Erythroblast (primary cell): ENCODE measurements at regions not wholly inside any gene's neighbourhood (a gene's known extent, or its start where the extent isn't known, plus 50 kb on each side); places are given as distances from the start of the nearest gene placed in this dataset.

Experiments used
- DNase-seq, 2 experiments: peaks; one replicate each; lab custom pipeline; 2025; lab: John Stamatoyannopoulos, UW
- GATA1 ChIP-seq: IDR thresholded peaks from 2 replicates; pipeline ENCODE4 v1.6.1; 2011; ENCODE audit warnings: low read depth, mild to moderate bottlenecking, control low read depth, low read length, moderate library complexity
- POLR2A ChIP-seq: IDR thresholded peaks from 2 replicates; pipeline ENCODE4 v1.6.1; 2011; ENCODE audit warnings: mild to moderate bottlenecking, low read length

- TF ChIP-seq GATA1 (no peak), POLR2A (no peak)
Observed at GRCh38 chr10:61119573-61119972, 175.6 kb upstream of the RHOBTB1 start.

GRCh38 chr10:61115897-61116296 lies 171.9 kb upstream of the RHOBTB1 start:
- no peak for DNase-seq
- no peak for TF ChIP-seq POLR2A
- TF ChIP-seq GATA1, result no peak

More at GRCh38 chr10:61119573-61119972, 175.6 kb upstream of the RHOBTB1 start:
- DNase-seq, result no peak

GRCh38 chr10:61112771-61113170 lies 168.8 kb upstream of the RHOBTB1 start:
- DNase-seq, result no peak
- TF ChIP-seq GATA1, result no peak
- TF ChIP-seq POLR2A, result no peak

- no peak for TF ChIP-seq POLR2A
- TF ChIP-seq GATA1, result no peak
- no peak for DNase-seq
Observed at GRCh38 chr10:61110936-61111335, 167.0 kb upstream of the RHOBTB1 start.

DNA sequence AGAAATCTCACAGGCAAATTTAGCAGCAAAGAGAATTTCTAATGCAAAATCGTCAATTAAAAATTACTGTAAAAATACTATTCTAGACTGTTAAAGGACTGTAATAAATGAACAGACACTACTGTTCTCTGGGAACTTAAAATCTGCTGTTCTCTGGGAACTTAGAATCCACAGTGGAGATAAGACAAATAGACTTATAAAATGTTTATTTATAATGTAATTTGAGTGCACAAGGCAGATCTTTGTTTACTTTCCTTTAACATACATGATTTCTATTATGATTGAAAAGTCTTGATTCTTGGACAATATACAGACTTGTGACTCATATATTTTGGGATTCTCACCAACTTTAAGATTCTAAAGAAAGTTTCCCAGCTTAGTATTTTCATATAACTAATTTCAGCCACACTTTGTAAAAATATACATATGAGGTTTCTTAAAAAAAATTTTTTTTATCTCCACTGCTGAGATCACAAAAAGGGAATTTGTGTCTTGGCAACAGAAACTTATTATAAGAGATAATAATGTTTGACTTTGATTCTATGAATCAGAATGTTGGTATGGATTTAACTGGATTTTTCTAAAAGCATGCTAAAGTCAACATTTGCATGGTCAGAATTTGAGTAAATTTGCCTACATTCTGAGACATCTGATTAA lies 166.3 kb upstream of the RHOBTB1 start:
- no peak for DNase-seq
- TF ChIP-seq GATA1, result no peak
- no peak for TF ChIP-seq POLR2A

DNA sequence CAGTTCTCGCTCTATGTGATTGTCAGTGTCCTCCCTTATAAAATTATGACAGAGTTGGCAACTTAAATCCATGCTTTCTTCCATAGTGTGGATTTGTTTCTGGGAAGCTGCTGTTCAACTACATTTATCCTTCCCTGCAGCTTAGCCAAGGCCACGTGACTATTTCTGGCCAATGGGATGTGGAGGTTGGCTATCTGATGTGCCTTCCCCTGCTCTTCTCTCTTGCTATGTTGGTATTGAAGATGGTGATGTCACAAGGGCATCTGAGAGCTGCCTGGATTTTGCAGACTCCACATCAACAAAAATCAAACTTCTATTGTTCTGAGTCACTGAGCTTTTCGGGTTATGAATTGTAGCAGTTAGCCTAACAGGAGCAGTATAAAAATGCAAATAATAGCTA lies 164.9 kb upstream of the RHOBTB1 start:
- no peak for DNase-seq
- no peak for TF ChIP-seq GATA1
- TF ChIP-seq POLR2A, result no peak

DNA sequence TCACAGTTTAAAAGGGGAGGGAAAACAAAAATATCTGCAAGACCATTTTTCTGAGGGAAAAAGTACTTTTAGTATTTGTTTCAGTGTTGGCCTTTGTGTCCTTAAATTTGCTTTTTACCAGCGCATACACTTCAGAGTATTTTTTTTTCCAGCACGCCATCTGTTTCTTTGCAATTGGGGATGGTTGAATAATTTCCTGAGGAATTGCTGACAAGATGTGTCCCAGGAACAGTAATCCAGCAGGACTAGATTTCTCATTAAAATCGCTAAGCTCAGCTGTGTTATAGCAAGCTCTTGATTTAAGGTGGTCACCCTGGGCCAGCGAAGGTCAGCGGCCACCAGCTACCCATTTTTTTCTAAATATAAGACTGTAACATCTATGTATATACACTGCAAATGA lies 156.9 kb upstream of the RHOBTB1 start:
- DNase-seq, result no peak
- TF ChIP-seq POLR2A (no peak), GATA1 (no peak)

DNA sequence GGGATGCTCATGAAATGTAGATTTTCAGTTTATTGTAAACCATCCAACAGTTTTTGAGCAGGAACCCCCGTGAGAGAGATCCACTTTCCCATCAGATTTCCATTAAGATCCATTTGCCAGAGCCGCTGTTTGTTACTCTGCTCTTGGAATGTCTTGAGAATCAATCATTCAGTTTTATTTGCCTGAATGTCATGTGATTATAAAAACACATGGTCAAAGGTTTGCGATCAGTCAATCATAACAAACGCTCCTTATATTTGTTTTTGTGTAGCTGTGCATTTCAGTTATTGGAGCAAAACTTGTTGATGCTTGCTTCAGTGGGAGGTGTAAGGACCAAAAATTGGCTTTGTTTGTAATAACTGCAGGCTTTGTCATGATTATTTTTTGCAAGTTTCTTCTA lies 155.8 kb upstream of the RHOBTB1 start:
- DNase-seq, result no peak
- TF ChIP-seq GATA1 (no peak), POLR2A (no peak)

GRCh38 chr10:61098966-61099365 lies 155.0 kb upstream of the RHOBTB1 start:
- no peak for DNase-seq
- TF ChIP-seq POLR2A (no peak), GATA1 (no peak)

DNA sequence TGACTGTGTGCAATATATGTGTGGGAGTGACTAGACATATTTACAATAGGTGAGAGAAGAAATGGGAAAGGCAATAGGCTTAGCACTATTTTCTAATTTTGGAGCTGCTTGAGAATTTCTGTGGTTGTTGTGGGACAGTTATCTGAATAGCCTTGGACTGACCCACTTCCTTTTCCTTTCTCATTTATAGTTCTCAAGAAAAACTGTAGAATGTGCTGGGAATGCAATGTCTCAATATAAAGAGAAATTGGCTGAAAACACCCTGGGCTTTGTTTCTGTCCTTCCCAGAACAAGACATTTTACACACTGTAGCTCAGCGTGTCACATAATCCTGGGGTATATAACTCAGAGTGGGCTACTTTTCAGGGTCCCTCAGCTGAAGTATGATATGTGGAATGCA lies 153.0 kb upstream of the RHOBTB1 start:
- DNase-seq, result no peak
- TF ChIP-seq POLR2A, result no peak
- TF ChIP-seq GATA1, result no peak

GRCh38 chr10:61096056-61096455 lies 152.1 kb upstream of the RHOBTB1 start:
- no peak for DNase-seq
- TF ChIP-seq POLR2A, result no peak
- no peak for TF ChIP-seq GATA1

GRCh38 chr10:61091531-61091930 lies 147.5 kb upstream of the RHOBTB1 start:
- TF ChIP-seq GATA1 (no peak), POLR2A (no peak)
- no peak for DNase-seq

DNA sequence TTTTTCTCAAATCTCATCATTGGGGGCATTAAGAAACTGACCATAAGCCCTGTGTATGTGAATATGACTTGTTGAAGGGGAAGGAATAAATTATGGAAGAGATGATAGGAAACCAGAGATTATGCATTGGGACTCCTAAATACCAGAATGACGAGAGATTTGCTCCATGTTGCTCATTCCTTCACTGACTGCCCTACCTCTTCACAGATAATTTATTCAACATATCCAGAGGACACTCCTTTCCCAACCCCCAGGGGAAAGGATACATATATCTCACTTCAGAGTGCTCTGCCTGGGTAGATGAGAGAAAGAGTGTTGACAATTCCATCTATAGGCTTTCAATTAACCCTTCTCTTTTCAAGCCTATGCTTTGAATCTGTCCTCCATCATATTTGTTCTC lies 145.3 kb upstream of the RHOBTB1 start:
- DNase-seq, result no peak
- TF ChIP-seq POLR2A (no peak), GATA1 (no peak)

DNA sequence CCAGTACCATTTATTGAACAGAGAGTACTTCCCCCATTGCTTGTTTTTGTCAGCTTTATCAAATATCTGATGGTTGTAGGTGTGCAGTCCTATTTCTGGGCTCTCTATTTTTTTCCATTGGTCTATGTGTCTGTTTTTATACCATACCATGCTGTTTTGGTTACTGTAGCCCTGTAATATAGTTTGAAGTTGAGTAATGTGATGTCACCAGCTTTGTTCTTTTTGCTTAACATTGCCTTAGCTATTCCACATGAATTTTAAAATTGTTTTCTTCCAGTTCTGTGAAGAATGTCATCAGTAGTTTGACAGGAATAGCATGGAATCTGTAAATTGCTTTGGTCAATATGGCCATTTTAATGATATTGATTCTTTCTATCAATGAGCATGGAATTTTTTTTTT lies 140.5 kb upstream of the RHOBTB1 start:
- TF ChIP-seq GATA1 (no peak), POLR2A (no peak)

DNA sequence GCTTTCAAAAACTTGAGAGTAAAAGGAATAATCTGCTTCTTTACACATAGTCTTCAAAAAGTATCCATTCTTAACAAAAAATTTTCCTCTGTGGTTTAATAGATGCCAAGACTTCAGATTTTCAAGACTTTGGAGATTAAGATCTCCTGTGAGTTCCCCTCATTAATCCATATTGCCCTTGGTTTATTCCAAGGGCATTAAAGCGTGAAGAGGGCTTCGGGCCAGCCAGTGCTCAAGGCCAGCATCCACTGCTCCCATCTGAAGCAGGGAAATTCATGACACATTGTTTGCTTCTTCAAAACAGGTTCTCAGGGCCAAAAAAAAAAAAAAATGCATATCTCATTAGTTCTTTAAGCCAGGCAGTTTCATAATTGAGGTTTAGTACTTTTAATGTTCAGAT lies 137.3 kb upstream of the RHOBTB1 start:
- no peak for DNase-seq
- TF ChIP-seq POLR2A (no peak), GATA1 (no peak)

More for the DNA sequence above, 140.5 kb upstream of the RHOBTB1 start:
- no peak for DNase-seq
